Activated CD4-positive, alpha-beta T cell treated with anti-CD3 and anti-CD28 coated beads, Interleukin-2, amount 10 ng/mL, durations not matched to agents 24 days and 14 days (primary cell): ENCODE measurements at regions not wholly inside any gene's neighbourhood (a gene's known extent, or its start where the extent isn't known, plus 50 kb on each side); places are given as distances from the start of the nearest gene placed in this dataset.
"Not testable (repeated sequence)": the region's sequence is repeated elsewhere in the genome, so short reads cannot be mapped to it uniquely, and the experiment has no call there.

Source experiments
- DNase-seq: peaks from one replicate; pipeline ENCODE4 v3.0.0; 2022
- H3K27ac Mint-ChIP-seq: one replicate; pipeline ENCODE4 v1.8.0; 2022; ENCODE audit warnings: mild to moderate bottlenecking, mixed read lengths
- H3K27me3 Mint-ChIP-seq: one replicate; pipeline ENCODE4 v1.8.0; 2022; ENCODE audit warnings: mixed read lengths
- H3K36me3 Mint-ChIP-seq: one replicate; pipeline ENCODE4 v1.8.0; 2022; ENCODE audit warnings: low read depth, mild to moderate bottlenecking, mixed read lengths
- H3K4me1 Mint-ChIP-seq: one replicate; pipeline ENCODE4 v1.8.0; 2021; ENCODE audit warnings: mixed read lengths
- H3K4me3 Mint-ChIP-seq: one replicate; pipeline ENCODE4 v1.8.0; 2022; ENCODE audit warnings: mild to moderate bottlenecking, moderate library complexity, mixed read lengths
- H3K9me3 Mint-ChIP-seq: one replicate; pipeline ENCODE4 v1.8.0; 2021; ENCODE audit warnings: mixed read lengths
- intact Hi-C: fragments of 100-400 bp; cut with micrococcal nuclease; formaldehyde crosslinking; loops from one replicate; pipeline ENCODE4 v1.15.1; 2023

- intact Hi-C loops: no loop called here
- H3K4me3 Mint-ChIP-seq: no peak overlapping the region
- no peaks in the 10 kb centered on the region for H3K27me3 Mint-ChIP-seq
- peaks cover 5% of the 10 kb centered on the region for H3K9me3 Mint-ChIP-seq
- H3K27ac Mint-ChIP-seq: no peak overlapping the region
- no peaks in the 10 kb centered on the region for H3K4me1 Mint-ChIP-seq
- DNase-seq: no peak
- H3K36me3 Mint-ChIP-seq: no peaks in the 10 kb centered on the region
Observed at GRCh38 chr3:6467186-6467585, 393.7 kb upstream of the GRM7 start.

DNA sequence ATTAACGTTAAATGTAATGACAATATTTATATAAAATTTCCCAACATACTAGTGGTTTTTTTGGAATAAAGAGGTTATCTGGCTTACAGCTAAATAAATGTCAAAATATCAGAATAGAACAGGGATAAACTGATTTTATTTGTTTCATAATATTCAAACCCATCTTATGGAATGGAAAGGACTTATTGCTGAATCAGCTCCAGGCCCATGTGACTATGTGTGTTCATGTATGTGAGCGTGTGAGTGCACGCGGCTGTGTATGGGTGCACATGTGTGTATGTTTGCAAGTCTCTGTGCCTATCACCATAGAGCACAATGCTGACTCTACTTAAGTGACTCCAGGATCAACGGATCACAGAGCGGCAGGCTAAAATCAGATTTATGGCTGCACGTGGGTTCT lies 392.3 kb upstream of the GRM7 start:
- H3K27me3 Mint-ChIP-seq: no peaks in the 10 kb centered on the region
- intact Hi-C loops: no loop called here
- no peak for DNase-seq
- no peak overlapping the region for H3K4me3 Mint-ChIP-seq
- no peak overlapping the region for H3K27ac Mint-ChIP-seq
- no peaks in the 10 kb centered on the region for H3K4me1 Mint-ChIP-seq
- no peaks in the 10 kb centered on the region for H3K9me3 Mint-ChIP-seq
- H3K36me3 Mint-ChIP-seq: no peaks in the 10 kb centered on the region

DNA sequence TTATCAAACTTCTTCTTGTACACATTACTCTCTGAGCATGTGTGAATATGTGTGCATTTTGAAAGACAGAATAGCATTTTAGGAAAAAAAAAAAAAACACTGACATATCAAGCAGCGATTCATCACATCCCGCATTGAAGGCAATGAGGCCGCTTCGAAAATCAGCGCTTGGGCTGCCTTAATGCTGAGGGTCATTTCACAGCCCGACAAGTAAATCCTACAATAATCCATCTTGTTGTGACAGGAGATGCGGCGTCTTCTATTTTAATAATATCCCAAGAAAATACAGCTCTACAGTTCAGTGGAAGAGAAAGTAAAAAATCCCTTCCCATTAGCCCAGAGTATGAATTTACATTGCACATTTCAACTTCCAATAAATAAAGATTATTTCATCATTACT lies 389.2 kb upstream of the GRM7 start:
- Mint-ChIP-seq H3K4me1 (no peaks in the 10 kb centered on the region), H3K27ac (no peak overlapping the region), H3K36me3 (no peaks in the 10 kb centered on the region)

GRCh38 chr3:6490487-6491327 lies 370.2 kb upstream of the GRM7 start:
- not testable (repeated sequence) for H3K27me3 Mint-ChIP-seq, H3K9me3 Mint-ChIP-seq, H3K27ac Mint-ChIP-seq, H3K36me3 Mint-ChIP-seq, H3K4me1 Mint-ChIP-seq, H3K4me3 Mint-ChIP-seq, DNase-seq
- intact Hi-C loops: loop anchor here (10.0 kb wide), 1 partner anchor 214 kb away; no protein-coding TSS in a partner anchor

More for the DNA sequence above, 389.2 kb upstream of the GRM7 start:
- H3K4me3 Mint-ChIP-seq: no peak overlapping the region
- intact Hi-C loops: no loop called here
- no peak for DNase-seq
- no peaks in the 10 kb centered on the region for H3K9me3 Mint-ChIP-seq
- H3K27me3 Mint-ChIP-seq: no peaks in the 10 kb centered on the region

GRCh38 chr3:6491768-6492167 lies 369.1 kb upstream of the GRM7 start:
- Mint-ChIP-seq H3K36me3 (no peaks in the 10 kb centered on the region), H3K9me3 (no peaks in the 10 kb centered on the region), H3K4me1 (no peaks in the 10 kb centered on the region), H3K27me3 (no peaks in the 10 kb centered on the region), H3K27ac (no peak overlapping the region), H3K4me3 (no peak overlapping the region)
- intact Hi-C loops: loop anchor here (10.0 kb wide), 1 partner anchor 213 kb away; no protein-coding TSS in a partner anchor
- no peak for DNase-seq

- Mint-ChIP-seq H3K36me3 (no peaks in the 10 kb centered on the region), H3K9me3 (no peaks in the 10 kb centered on the region), H3K27ac (no peak overlapping the region), H3K4me3 (no peak overlapping the region), H3K27me3 (no peaks in the 10 kb centered on the region), H3K4me1 (no peaks in the 10 kb centered on the region)
- no peak for DNase-seq
- intact Hi-C loops: loop anchor here (10.0 kb wide), 1 partner anchor 212 kb away; no protein-coding TSS in a partner anchor
Observed at GRCh38 chr3:6492306-6492705, 368.6 kb upstream of the GRM7 start.

- H3K4me3 Mint-ChIP-seq, H3K27ac Mint-ChIP-seq, H3K36me3 Mint-ChIP-seq, H3K27me3 Mint-ChIP-seq, H3K4me1 Mint-ChIP-seq, DNase-seq: not testable (repeated sequence)
- intact Hi-C loops: loop anchor here (10.0 kb wide), 1 partner anchor 206 kb away; no protein-coding TSS in a partner anchor
- peaks cover 11% of the 10 kb centered on the region for H3K9me3 Mint-ChIP-seq
Observed at GRCh38 chr3:6498944-6499343, 362.0 kb upstream of the GRM7 start.

DNA sequence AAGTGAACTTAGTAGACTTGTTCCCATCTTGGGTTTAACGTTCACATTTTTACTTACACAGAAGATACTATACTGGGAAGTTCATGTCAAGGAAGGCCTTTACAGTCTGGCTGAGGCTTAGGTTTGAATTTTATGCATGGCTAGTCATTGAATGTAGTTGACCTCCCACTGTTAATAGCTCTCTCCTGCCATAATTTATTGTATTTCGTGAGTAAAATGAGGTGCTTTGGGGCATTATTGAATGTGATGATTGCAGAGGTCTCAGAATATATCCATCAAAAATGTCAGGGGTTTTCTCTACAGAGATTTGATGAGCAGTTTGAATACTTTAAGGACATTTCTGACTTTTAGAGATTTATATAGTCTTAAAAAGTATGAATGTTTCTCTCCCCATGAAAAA lies 356.6 kb upstream of the GRM7 start:
- no peak for DNase-seq
- intact Hi-C loops: no loop called here
- no peaks in the 10 kb centered on the region for H3K4me1 Mint-ChIP-seq
- H3K4me3 Mint-ChIP-seq: no peak overlapping the region
- no peaks in the 10 kb centered on the region for H3K36me3 Mint-ChIP-seq
- H3K9me3 Mint-ChIP-seq: peaks cover 15% of the 10 kb centered on the region
- H3K27me3 Mint-ChIP-seq: no peaks in the 10 kb centered on the region
- H3K27ac Mint-ChIP-seq: no peak overlapping the region

DNA sequence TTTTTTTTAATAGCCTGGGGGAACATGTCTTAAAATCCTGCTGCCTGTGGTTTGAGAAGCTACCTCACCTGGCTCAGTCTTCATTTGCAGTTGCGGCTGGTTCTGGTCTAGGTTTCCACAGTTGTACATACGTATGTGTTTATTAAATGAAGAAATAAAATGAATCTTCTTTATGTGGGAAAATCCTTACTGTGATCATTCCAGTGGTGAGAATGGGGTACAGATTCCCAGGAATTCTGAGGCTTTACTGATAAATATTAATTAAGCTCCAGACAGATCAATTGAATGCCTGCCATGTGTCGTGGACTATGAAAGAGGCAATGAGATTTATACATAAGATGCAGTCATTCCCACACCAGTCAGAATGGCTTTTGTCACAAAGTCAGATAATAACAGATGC lies 356.1 kb upstream of the GRM7 start:
- Mint-ChIP-seq H3K27ac (no peak overlapping the region), H3K27me3 (no peaks in the 10 kb centered on the region), H3K9me3 (peaks cover 12% of the 10 kb centered on the region), H3K36me3 (no peaks in the 10 kb centered on the region), H3K4me3 (no peak overlapping the region), H3K4me1 (no peaks in the 10 kb centered on the region)
- intact Hi-C loops: no loop called here
- DNase-seq: no peak

- intact Hi-C loops: no loop called here
- Mint-ChIP-seq H3K36me3 (no peaks in the 10 kb centered on the region), H3K9me3 (peaks cover 4% of the 10 kb centered on the region), H3K27ac (no peak overlapping the region), H3K4me3 (no peak overlapping the region), H3K4me1 (no peaks in the 10 kb centered on the region), H3K27me3 (no peaks in the 10 kb centered on the region)
- DNase-seq: no peak
Observed at GRCh38 chr3:6508410-6508759, 352.5 kb upstream of the GRM7 start.

DNA sequence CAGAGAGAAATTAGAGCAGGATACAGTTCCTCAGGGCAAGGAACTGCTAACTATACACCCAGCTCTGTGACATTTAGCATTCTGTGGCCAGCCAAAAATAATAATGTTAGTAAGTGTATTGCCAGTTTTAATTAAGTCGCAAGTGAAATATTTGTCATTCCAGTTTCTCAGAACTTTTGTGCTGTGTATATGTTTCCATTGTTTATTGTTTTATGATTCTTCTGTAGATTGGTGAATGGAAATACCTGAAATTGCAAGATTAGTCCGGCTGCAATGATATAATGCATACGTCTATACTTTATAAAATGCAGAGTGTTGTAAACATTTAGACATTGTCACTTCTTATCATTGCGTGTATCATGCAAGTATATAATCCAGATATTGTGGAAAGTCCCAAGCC lies 351.3 kb upstream of the GRM7 start:
- intact Hi-C loops: no loop called here
- H3K27me3 Mint-ChIP-seq: no peaks in the 10 kb centered on the region
- H3K9me3 Mint-ChIP-seq: peaks cover 4% of the 10 kb centered on the region
- H3K4me3 Mint-ChIP-seq: no peak overlapping the region
- DNase-seq: no peak
- no peaks in the 10 kb centered on the region for H3K4me1 Mint-ChIP-seq
- no peaks in the 10 kb centered on the region for H3K36me3 Mint-ChIP-seq
- no peak overlapping the region for H3K27ac Mint-ChIP-seq

DNA sequence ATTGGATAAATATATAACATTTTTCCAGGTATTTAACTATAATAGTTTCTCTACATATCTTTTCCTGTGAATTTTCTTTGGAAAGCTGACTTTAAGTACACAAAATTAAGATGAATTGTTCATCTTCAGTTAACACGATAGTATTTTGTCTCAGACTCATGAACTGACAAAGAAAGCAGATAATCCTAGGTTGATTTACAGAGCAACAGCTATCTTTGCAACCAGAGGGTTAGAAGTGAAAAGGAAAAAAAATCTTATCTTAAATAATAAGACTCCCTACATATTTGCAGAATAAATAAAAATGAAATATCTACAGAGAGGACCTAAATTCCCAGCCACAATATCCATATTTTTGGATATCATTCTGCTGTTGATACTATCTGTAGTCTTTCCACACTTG lies 350.2 kb upstream of the GRM7 start:
- Mint-ChIP-seq H3K36me3 (no peaks in the 10 kb centered on the region), H3K4me3 (no peak overlapping the region), H3K4me1 (no peaks in the 10 kb centered on the region), H3K27me3 (no peaks in the 10 kb centered on the region), H3K27ac (no peak overlapping the region), H3K9me3 (no peaks in the 10 kb centered on the region)
- intact Hi-C loops: no loop called here
- DNase-seq: no peak

GRCh38 chr3:6512172-6512800 lies 348.6 kb upstream of the GRM7 start:
- no peaks in the 10 kb centered on the region for H3K4me1 Mint-ChIP-seq
- no peak overlapping the region for H3K4me3 Mint-ChIP-seq
- H3K9me3 Mint-ChIP-seq: no peaks in the 10 kb centered on the region
- no peak overlapping the region for H3K27ac Mint-ChIP-seq
- intact Hi-C loops: no loop called here
- H3K27me3 Mint-ChIP-seq: no peaks in the 10 kb centered on the region
- no peaks in the 10 kb centered on the region for H3K36me3 Mint-ChIP-seq
- DNase-seq: no peak

DNA sequence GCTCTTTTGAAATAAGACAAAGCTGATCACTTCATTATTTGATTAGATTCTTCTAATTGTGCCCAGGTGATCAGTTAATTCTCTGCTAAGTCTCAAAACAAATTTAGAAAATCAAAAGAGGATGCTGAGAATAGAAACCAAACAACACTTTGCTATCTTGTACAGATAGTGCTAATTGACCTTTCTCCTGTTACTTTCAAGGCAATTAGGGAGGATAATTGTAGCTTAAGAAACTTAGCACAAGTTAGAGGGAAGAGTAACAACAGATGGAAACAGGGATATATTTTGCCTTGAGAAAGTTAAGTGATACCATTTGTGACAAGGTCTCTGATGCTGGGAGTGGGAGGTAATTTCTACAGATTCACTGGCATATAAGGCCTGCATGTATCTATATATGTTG lies 344.8 kb upstream of the GRM7 start:
- Mint-ChIP-seq H3K4me1 (no peaks in the 10 kb centered on the region), H3K36me3 (no peaks in the 10 kb centered on the region), H3K4me3 (no peak overlapping the region), H3K27ac (no peak overlapping the region), H3K9me3 (peaks cover 10% of the 10 kb centered on the region), H3K27me3 (no peaks in the 10 kb centered on the region)
- intact Hi-C loops: no loop called here
- no peak for DNase-seq
